K562 (cell line): ENCODE measurements at regions not wholly inside any gene's neighbourhood (a gene's known extent, or its start where the extent isn't known, plus 50 kb on each side); places are given as distances from the start of the nearest gene placed in this dataset.

ENCODE experiments used
- ATAC-seq: fragments of 200-7000 bp; cut with Tn5 transposase; 3 replicates; pipeline ENCODE4 v1.9.1; 2020; ENCODE audit warnings: moderate library complexity
- BruUV-seq: library from RNA; stranded (reverse); fragments of 400-500 nt; replicated peaks from 2 replicates; lab custom pipeline; 2021; lab: Mats Ljungman, UMichigan
- CTCF ChIA-PET: fragments of 300-600 bp; formaldehyde crosslinking; extraction: SDS; loops from one replicate; lab custom pipeline; 2021; ENCODE audit warnings: low intra/inter-chr PET ratio; lab: Yijun Ruan, JAX
- POLR2A ChIA-PET: fragments of 300-600, 350-650 bp; sonication (Branson Sonifier 250); formaldehyde crosslinking; extraction: SDS; loops from one replicate; lab custom pipeline; 2021; ENCODE audit warnings: antibody characterized with exemption, inconsistent platforms; lab: Yijun Ruan, JAX
- DNase-seq, 4 experiments: peaks; one replicate each; pipeline versions ENCODE4 v3.0.0 to v3.0.0-alpha.2; 2011 to 2018; ENCODE audit warnings: low spot score in 3 of 4, mixed read lengths in 3 of 4; ENCODE audit errors: extremely low read depth in 1 of 4
- FAIRE-seq: peaks from 2 replicates; lab custom pipeline; 2011; peaks lifted over from hg19 to GRCh38; lab: Jason Lieb, UNC
- H2AFZ ChIP-seq: 2 replicates; pipeline ENCODE4 v1.6.0; 2011; ENCODE audit warnings: low read depth, low read length, control low read depth, inconsistent platforms
- H3K27ac ChIP-seq: fragments of 200-600 bp; 3 replicates; pipeline ENCODE4 v1.8.0; 2011; ENCODE audit warnings: low read depth, mild to moderate bottlenecking, control low read depth, inconsistent platforms, low read length, moderate library complexity, mixed read lengths; ENCODE audit errors: extremely low read depth
- H3K27me3 ChIP-seq, 2 experiments: fragments of 300-600 bp in 1 of 2; 2 replicates in 1 of 2; 3 replicates in 1 of 2; pipeline versions ENCODE4 v1.6.0 to v1.8.0; 2011; ENCODE audit warnings: inconsistent platforms in 2 of 2, low read length in 2 of 2, mild to moderate bottlenecking in 1 of 2, mixed read lengths in 1 of 2, moderate library complexity in 1 of 2; ENCODE audit not compliant: control insufficient read depth in 2 of 2, insufficient read depth in 2 of 2
- H3K36me3 ChIP-seq: fragments of 300-600 bp; 3 replicates; pipeline ENCODE4 v1.8.0; 2011; ENCODE audit warnings: mild to moderate bottlenecking, low read length, inconsistent platforms; ENCODE audit not compliant: control insufficient read depth, insufficient read depth
- H3K4me1 ChIP-seq, 2 experiments: fragments of 200-600 bp in 1 of 2; replicated peaks in 1 of 2; 2 replicates in 1 of 2; 3 replicates in 1 of 2; pipeline versions ENCODE4 v1.5.1 to v1.8.0; 2011; ENCODE audit warnings: inconsistent platforms in 2 of 2, low read length in 2 of 2, mild to moderate bottlenecking in 1 of 2, mixed read lengths in 1 of 2, moderate library complexity in 1 of 2; ENCODE audit not compliant: control insufficient read depth in 2 of 2, insufficient read depth in 2 of 2
- H3K4me2 ChIP-seq: 2 replicates; pipeline ENCODE4 v1.6.1; 2011; ENCODE audit warnings: low read length, control low read depth, inconsistent platforms, mixed read lengths; ENCODE audit not compliant: insufficient read depth
- H3K4me3 ChIP-seq: fragments of 200-600 bp; sonication (generic), shearing (Covaris generic); 2 replicates; pipeline ENCODE4 v1.5.1; 2016; ENCODE audit warnings: control low read depth, inconsistent platforms
- H3K79me2 ChIP-seq: fragments of 200-600 bp; 3 replicates; pipeline ENCODE4 v1.8.0; 2011; ENCODE audit warnings: low read length, inconsistent platforms; ENCODE audit not compliant: control insufficient read depth, insufficient read depth
- H3K9ac ChIP-seq, 2 experiments: 2 replicates each; pipeline versions ENCODE4 v1.6.0 to v1.6.1; 2011; ENCODE audit warnings: low read depth in 2 of 2, low read length in 2 of 2, control low read depth in 1 of 2, inconsistent platforms in 1 of 2, mild to moderate bottlenecking in 1 of 2, mixed read lengths in 1 of 2; ENCODE audit not compliant: insufficient read depth in 1 of 2
- H3K9me1 ChIP-seq: one replicate; pipeline ENCODE4 v1.6.0; 2011; ENCODE audit warnings: inconsistent platforms, mild to moderate bottlenecking, low read length, moderate library complexity; ENCODE audit not compliant: control insufficient read depth, insufficient read depth
- H3K9me3 ChIP-seq: replicated peaks from 2 replicates; pipeline ENCODE4 v1.5.1; 2011; ENCODE audit warnings: low read depth, low read length, inconsistent platforms; ENCODE audit not compliant: control insufficient read depth, insufficient read depth
- H4K20me1 ChIP-seq: replicated peaks from 2 replicates; pipeline ENCODE4 v1.6.1; 2011; ENCODE audit warnings: low read length, inconsistent platforms, mixed read lengths; ENCODE audit not compliant: control insufficient read depth, insufficient read depth
- COPS2 ChIP-seq: fragments of 450-650 bp; conservative IDR thresholded peaks from 2 replicates; pipeline ENCODE4 v1.6.1; 2016; ENCODE audit warnings: mild to moderate bottlenecking, moderate library complexity
- DMBX1 ChIP-seq: fragments of 250-450 bp; sonication (Bioruptor Pico); IDR thresholded peaks from 2 replicates; pipeline ENCODE4 v1.8.0; 2022; ENCODE audit warnings: inconsistent platforms, mild to moderate bottlenecking, moderate library complexity, borderline replicate concordance
- ELF4 ChIP-seq: fragments of 450-650 bp; formaldehyde crosslinking; IDR thresholded peaks from 2 replicates; pipeline ENCODE4 v1.4.0; 2022; ENCODE audit warnings: missing genetic modification characterization
- HEY1 ChIP-seq: fragments of 250-450 bp; sonication (Bioruptor Pico); IDR thresholded peaks from 2 replicates; pipeline ENCODE4 v1.5.0; 2020; ENCODE audit warnings: mild to moderate bottlenecking, moderate library complexity, borderline replicate concordance
- PHF8 ChIP-seq: fragments of 200-600 bp; sonication (generic); IDR thresholded peaks from 2 replicates; pipeline ENCODE4 v1.6.1; 2012; ENCODE audit warnings: mixed run types, mild to moderate bottlenecking, inconsistent platforms, low read length, moderate library complexity, borderline replicate concordance
- RBBP5 ChIP-seq: fragments of 200-600 bp; sonication (generic); IDR thresholded peaks from 2 replicates; pipeline ENCODE4 v1.6.1; 2012; ENCODE audit warnings: borderline replicate concordance, mild to moderate bottlenecking, low read length, control low read depth, inconsistent platforms; ENCODE audit not compliant: insufficient read depth, poor library complexity, severe bottlenecking
- SAP30 ChIP-seq: fragments of 200-600 bp; sonication (generic); IDR thresholded peaks from 2 replicates; pipeline ENCODE4 v1.6.1; 2012; ENCODE audit warnings: borderline replicate concordance, low read depth, mild to moderate bottlenecking, moderate library complexity, low read length, control low read depth, inconsistent platforms; ENCODE audit not compliant: insufficient read depth, poor library complexity, severe bottlenecking
- SIX5 ChIP-seq, 2 experiments: IDR thresholded peaks; 2 replicates each; pipeline ENCODE4 v1.6.1; 2011; ENCODE audit warnings: low read length in 2 of 2, borderline replicate concordance in 1 of 2, low read depth in 1 of 2, mild to moderate bottlenecking in 1 of 2, moderate library complexity in 1 of 2; ENCODE audit not compliant: insufficient read depth in 1 of 2
- SMARCB1 ChIP-seq: IDR thresholded peaks from 2 replicates; pipeline ENCODE4 v1.6.1; 2011; ENCODE audit warnings: improper control_type of control experiment, low read depth; ENCODE audit not compliant: insufficient read length
- YY1 ChIP-seq, 3 experiments: IDR thresholded peaks; 2 replicates each; pipeline ENCODE4 v1.6.1; 2011; ENCODE audit warnings: low read length in 2 of 3, mild to moderate bottlenecking in 2 of 3, moderate library complexity in 2 of 3, borderline replicate concordance in 1 of 3, control low read depth in 1 of 3, low read depth in 1 of 3; ENCODE audit not compliant: insufficient read depth in 3 of 3, insufficient replicate concordance in 2 of 3, control insufficient read depth in 1 of 3, insufficient read length in 1 of 3; ENCODE audit errors: extremely low read depth in 1 of 3
- ZC3H4 ChIP-seq: sonication (generic); formaldehyde crosslinking; IDR thresholded peaks from 2 replicates; pipeline ENCODE4 v1.9.0; 2021; ENCODE audit warnings: missing genetic modification reagents, borderline replicate concordance
- ZKSCAN1 ChIP-seq: fragments of 150-350 bp; IDR thresholded peaks from 2 replicates; pipeline ENCODE4 v1.6.1; 2016; ENCODE audit warnings: low read depth, low read length
- ZNF445 ChIP-seq: fragments of 250-450 bp; sonication (Bioruptor Pico); IDR thresholded peaks from 2 replicates; pipeline ENCODE4 v1.4.0; 2020; ENCODE audit warnings: low read depth, mild to moderate bottlenecking, moderate library complexity
- WGBS: fragments of 100-300 bp; shearing (Covaris generic); methylation state at CpG from one replicate; pipeline ENCODE4 v1.1.6; 2016; ENCODE audit warnings: low coverage, mixed read lengths; ENCODE audit not compliant: insufficient coverage; ENCODE audit errors: missing lambda C conversion rate; 5-methylcytosine and 5-hydroxymethylcytosine counted together
- in situ Hi-C: fragments of 300-500 bp; cut with MboI; formaldehyde crosslinking; loops from 4 replicates; pipeline ENCODE4 v1.15.0; 2018; ENCODE audit warnings: inconsistent platforms, mixed read lengths
- intact Hi-C: fragments of 100-400 bp; cut with micrococcal nuclease; formaldehyde crosslinking; loops from 2 replicates; pipeline ENCODE4 v1.14.2; 2022
- TF ChIP-seq, protein P1 (sequence below): sonication (generic); formaldehyde crosslinking; IDR thresholded peaks from 2 replicates; pipeline ENCODE4 v1.5.0; 2020; ENCODE audit warnings: missing genetic modification reagents
- TF ChIP-seq, protein P2 (sequence below): sonication (generic); formaldehyde crosslinking; IDR thresholded peaks from 2 replicates; pipeline ENCODE4 v1.8.0; 2023; ENCODE audit warnings: missing genetic modification reagents, mild to moderate bottlenecking, borderline replicate concordance

DNA sequence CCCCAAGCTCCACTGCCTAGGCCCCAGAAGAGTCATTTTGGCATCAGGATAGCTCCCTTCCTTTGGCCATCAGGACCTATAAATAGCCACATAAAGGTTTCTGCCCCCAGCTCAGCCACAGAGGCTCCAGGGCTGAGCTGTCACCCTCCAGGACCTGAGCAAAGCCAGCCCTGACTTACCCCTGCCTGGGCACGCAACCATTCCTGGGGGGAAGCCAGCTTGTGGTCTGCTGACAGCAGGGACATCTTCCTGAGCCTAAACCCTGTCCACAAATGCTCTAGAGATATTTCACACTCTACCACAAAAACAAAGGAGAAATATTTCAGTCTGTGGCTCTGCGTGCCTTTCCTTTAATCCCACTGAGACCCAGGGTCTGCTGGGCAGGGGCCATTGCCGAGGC is 123.7 kb upstream of the CCL2 start (continued):
- TF ChIP-seq ZKSCAN1 (no peak), ZNF445 (no peak), ELF4 (CRISPR knock-in tag) (no peak), HEY1 (CRISPR knock-in tag) (no peak), PHF8 (no peak), SMARCB1 (no peak), SIX5 (IDR thresholded peaks at IDR 0.05; ENCODE audit: borderline replicate concordance in 1 of 2, insufficient read depth in 1 of 2, low read depth in 1 of 2, low read length in 2 of 2) (no peak)
- TF ChIP-seq, protein P1, sequence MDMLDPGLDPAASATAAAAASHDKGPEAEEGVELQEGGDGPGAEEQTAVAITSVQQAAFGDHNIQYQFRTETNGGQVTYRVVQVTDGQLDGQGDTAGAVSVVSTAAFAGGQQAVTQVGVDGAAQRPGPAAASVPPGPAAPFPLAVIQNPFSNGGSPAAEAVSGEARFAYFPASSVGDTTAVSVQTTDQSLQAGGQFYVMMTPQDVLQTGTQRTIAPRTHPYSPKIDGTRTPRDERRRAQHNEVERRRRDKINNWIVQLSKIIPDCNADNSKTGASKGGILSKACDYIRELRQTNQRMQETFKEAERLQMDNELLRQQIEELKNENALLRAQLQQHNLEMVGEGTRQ = no peak

DNA sequence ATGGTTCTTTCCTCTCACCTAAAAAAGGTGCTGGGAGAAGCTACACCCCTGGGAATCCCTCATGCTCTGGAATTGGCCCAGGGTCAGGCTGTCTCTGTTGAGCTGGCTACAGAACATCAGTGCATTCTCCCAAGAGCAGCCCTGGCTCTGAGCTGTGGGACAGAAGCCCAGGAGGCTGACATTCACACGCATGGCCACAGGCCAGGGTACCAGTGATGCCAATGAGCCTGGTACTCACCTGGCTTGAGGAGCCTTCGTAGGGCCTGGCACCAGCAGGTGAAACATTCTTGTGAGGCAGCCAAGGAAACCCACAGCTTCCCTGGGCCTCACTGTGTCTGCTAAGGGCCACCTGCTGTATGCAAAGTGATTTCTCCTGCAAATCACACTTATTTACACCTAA is 121.7 kb upstream of the CCL2 start:
- in situ Hi-C loops = no loop called here
- CTCF ChIA-PET = no interaction called here
- H3K4me3 ChIP-seq = no peak overlapping the region
- TF ChIP-seq SAP30 (no peak), DMBX1 (no peak), RBBP5 (no peak), COPS2 (no peak), ZC3H4 (CRISPR knock-in tag) (no peak), YY1 (IDR thresholded peaks at IDR 0.05; ENCODE audit: borderline replicate concordance in 1 of 3, control insufficient read depth in 1 of 3, extremely low read depth in 1 of 3, insufficient read depth in 3 of 3, insufficient read length in 1 of 3, insufficient replicate concordance in 2 of 3, low read depth in 1 of 3, low read length in 2 of 3) (no peak)
- TF ChIP-seq, protein P2, sequence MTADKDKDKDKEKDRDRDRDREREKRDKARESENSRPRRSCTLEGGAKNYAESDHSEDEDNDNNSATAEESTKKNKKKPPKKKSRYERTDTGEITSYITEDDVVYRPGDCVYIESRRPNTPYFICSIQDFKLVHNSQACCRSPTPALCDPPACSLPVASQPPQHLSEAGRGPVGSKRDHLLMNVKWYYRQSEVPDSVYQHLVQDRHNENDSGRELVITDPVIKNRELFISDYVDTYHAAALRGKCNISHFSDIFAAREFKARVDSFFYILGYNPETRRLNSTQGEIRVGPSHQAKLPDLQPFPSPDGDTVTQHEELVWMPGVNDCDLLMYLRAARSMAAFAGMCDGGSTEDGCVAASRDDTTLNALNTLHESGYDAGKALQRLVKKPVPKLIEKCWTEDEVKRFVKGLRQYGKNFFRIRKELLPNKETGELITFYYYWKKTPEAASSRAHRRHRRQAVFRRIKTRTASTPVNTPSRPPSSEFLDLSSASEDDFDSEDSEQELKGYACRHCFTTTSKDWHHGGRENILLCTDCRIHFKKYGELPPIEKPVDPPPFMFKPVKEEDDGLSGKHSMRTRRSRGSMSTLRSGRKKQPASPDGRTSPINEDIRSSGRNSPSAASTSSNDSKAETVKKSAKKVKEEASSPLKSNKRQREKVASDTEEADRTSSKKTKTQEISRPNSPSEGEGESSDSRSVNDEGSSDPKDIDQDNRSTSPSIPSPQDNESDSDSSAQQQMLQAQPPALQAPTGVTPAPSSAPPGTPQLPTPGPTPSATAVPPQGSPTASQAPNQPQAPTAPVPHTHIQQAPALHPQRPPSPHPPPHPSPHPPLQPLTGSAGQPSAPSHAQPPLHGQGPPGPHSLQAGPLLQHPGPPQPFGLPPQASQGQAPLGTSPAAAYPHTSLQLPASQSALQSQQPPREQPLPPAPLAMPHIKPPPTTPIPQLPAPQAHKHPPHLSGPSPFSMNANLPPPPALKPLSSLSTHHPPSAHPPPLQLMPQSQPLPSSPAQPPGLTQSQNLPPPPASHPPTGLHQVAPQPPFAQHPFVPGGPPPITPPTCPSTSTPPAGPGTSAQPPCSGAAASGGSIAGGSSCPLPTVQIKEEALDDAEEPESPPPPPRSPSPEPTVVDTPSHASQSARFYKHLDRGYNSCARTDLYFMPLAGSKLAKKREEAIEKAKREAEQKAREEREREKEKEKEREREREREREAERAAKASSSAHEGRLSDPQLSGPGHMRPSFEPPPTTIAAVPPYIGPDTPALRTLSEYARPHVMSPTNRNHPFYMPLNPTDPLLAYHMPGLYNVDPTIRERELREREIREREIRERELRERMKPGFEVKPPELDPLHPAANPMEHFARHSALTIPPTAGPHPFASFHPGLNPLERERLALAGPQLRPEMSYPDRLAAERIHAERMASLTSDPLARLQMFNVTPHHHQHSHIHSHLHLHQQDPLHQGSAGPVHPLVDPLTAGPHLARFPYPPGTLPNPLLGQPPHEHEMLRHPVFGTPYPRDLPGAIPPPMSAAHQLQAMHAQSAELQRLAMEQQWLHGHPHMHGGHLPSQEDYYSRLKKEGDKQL (CRISPR knock-in tag) = no peak

More for the DNA sequence above, 121.7 kb upstream of the CCL2 start:
- ATAC-seq (no peak), FAIRE-seq (no peak), DNase-seq (no peak)
- H3K4me1 ChIP-seq = no peaks in the 10 kb centered on the region
- H3K36me3 ChIP-seq = no peaks in the 10 kb centered on the region
- no peaks in the 10 kb centered on the region for H4K20me1 ChIP-seq
- intact Hi-C loops = no loop called here
- WGBS = 0% methylated on average over 2 of the region's 2 CpGs
- no peak overlapping the region for H3K4me2 ChIP-seq
- no peak overlapping the region for H3K9ac ChIP-seq
- no peak overlapping the region for H3K27ac ChIP-seq
- POLR2A ChIA-PET = no interaction called here
- no peak overlapping the region for H2AFZ ChIP-seq
- H3K9me3 ChIP-seq = no peaks in the 10 kb centered on the region
- H3K9me1 ChIP-seq = no peaks in the 10 kb centered on the region
- no peaks in the 10 kb centered on the region for H3K27me3 ChIP-seq
- no TSS peak for BruUV-seq
- no peaks in the 10 kb centered on the region for H3K79me2 ChIP-seq
